PC-9 (cell line): ENCODE measurements at regions not wholly inside any gene's neighbourhood (a gene's known extent, or its start where the extent isn't known, plus 50 kb on each side); places are given as distances from the start of the nearest gene placed in this dataset.

Experiments used
- BruUV-seq: library from RNA; stranded (reverse); fragments of 400-500 nt; replicated peaks from 2 replicates; lab custom pipeline; 2021; lab: Mats Ljungman, UMichigan
- CTCF ChIA-PET: fragments of 300-600 bp; sonication (Branson Sonifier 250); formaldehyde crosslinking; loops from one replicate; lab custom pipeline; 2022; ENCODE audit warnings: antibody characterized with exemption; lab: Charles Lee
- POLR2A ChIA-PET: fragments of 300-600 bp; sonication (Branson Sonifier 250); formaldehyde crosslinking; loops from one replicate; lab custom pipeline; 2022; ENCODE audit warnings: antibody characterized with exemption; ENCODE audit not compliant: unreplicated experiment; lab: Charles Lee
- DNase-seq, 2 experiments: peaks; one replicate each; pipeline versions ENCODE4 v3.0.0 to v3.0.0-alpha.2; 2015 to 2022; ENCODE audit warnings: mixed read lengths in 1 of 2
- H2AFZ ChIP-seq: fragments of 200-600 bp; sonication (generic); 2 replicates; pipeline ENCODE4 v1.8.1; 2017; ENCODE audit warnings: antibody characterized with exemption
- H3F3A ChIP-seq: fragments of 200-600 bp; sonication (generic); 2 replicates; pipeline ENCODE4 v1.8.1; 2017; ENCODE audit warnings: antibody characterized with exemption, mild to moderate bottlenecking, low read depth; ENCODE audit not compliant: insufficient read depth
- H3K27ac ChIP-seq: fragments of 200-600 bp; sonication (generic); 2 replicates; pipeline ENCODE4 v1.6.1; 2016; ENCODE audit warnings: mixed run types
- H3K27me3 ChIP-seq: fragments of 200-600 bp; sonication (generic); 2 replicates; pipeline ENCODE4 v1.6.1; 2016; ENCODE audit warnings: low read depth, mixed run types; ENCODE audit not compliant: insufficient read depth
- H3K36me3 ChIP-seq: fragments of 200-600 bp; sonication (generic); 2 replicates; pipeline ENCODE4 v1.6.1; 2016; ENCODE audit warnings: low read depth, mixed run types
- H3K4me1 ChIP-seq: fragments of 200-600 bp; sonication (generic); replicated peaks from 2 replicates; pipeline ENCODE4 v1.6.1; 2016; ENCODE audit warnings: mixed run types; ENCODE audit not compliant: insufficient read depth
- H3K4me2 ChIP-seq: fragments of 200-600 bp; sonication (generic); 2 replicates; pipeline ENCODE4 v1.6.1; 2017; ENCODE audit warnings: mixed run types
- H3K4me3 ChIP-seq: fragments of 200-600 bp; sonication (generic); 2 replicates; pipeline ENCODE4 v1.6.1; 2016; ENCODE audit warnings: mixed run types
- H3K79me2 ChIP-seq: fragments of 200-600 bp; sonication (generic); 2 replicates; pipeline ENCODE4 v1.6.1; 2017; ENCODE audit warnings: low read depth, mixed run types
- H3K9me2 ChIP-seq: fragments of 200-600 bp; sonication (generic); 2 replicates; pipeline ENCODE4 v1.8.1; 2017; ENCODE audit warnings: mild to moderate bottlenecking; ENCODE audit not compliant: insufficient read depth
- H3K9me3 ChIP-seq: fragments of 200-600 bp; sonication (generic); 2 replicates; pipeline ENCODE4 v1.8.1; 2016; ENCODE audit warnings: low read depth; ENCODE audit not compliant: insufficient read depth
- H4K20me1 ChIP-seq: fragments of 200-600 bp; sonication (generic); 2 replicates; pipeline ENCODE4 v1.8.1; 2017; ENCODE audit not compliant: insufficient read depth
- EZH2 ChIP-seq: fragments of 200-600 bp; sonication (generic); IDR thresholded peaks from 2 replicates; pipeline ENCODE4 v1.8.0; 2017; ENCODE audit warnings: antibody characterized with exemption, low read depth
- intact Hi-C: fragments of 100-400 bp; cut with micrococcal nuclease; formaldehyde crosslinking; loops from one replicate; pipeline ENCODE4 v1.10.0; 2022; ENCODE audit not compliant: unreplicated experiment
- TF ChIP-seq, protein P1 (sequence below): fragments of 200-600 bp; sonication (generic); conservative IDR thresholded peaks from 2 replicates; pipeline ENCODE4 v1.6.1; 2017; ENCODE audit warnings: mixed run types, antibody characterized with exemption, mild to moderate bottlenecking, moderate library complexity

DNA sequence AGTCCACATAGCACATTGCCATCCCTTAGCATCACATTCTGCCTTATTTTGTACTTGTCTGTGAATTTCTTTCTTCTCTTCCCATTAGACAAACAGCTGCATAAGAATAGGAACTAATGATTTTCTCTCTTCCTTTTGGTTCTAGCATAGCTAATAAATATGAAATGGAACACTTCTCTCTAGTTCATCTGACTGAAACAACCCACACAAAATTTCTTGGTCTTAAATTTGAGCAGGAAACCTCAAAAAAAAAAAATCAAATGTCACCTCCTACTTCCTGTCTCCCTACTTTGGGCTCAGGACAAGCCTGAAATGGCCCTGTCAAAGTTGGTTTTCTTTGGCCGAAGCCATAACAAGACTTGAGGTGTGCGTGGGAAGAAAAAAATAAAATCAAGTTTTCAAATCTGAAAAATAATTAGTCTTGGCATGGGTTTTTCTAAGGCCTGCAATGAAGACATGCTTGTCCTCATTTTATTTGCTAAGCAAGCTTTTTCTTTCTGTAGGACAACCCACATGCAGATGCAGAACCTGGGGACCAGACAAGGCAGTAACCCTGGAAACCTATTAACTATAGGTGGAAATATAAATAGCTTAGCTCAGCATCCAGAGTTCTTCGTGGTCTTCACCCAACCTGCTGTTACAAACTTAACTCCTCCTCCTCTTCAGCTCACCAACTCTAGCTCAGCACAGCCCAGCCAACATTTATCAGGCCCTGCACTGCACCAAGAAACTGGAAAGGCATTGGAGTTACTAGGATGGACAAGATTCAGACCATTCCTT lies 523.5 kb upstream of the KLF4 start:
- TF ChIP-seq, protein P1, sequence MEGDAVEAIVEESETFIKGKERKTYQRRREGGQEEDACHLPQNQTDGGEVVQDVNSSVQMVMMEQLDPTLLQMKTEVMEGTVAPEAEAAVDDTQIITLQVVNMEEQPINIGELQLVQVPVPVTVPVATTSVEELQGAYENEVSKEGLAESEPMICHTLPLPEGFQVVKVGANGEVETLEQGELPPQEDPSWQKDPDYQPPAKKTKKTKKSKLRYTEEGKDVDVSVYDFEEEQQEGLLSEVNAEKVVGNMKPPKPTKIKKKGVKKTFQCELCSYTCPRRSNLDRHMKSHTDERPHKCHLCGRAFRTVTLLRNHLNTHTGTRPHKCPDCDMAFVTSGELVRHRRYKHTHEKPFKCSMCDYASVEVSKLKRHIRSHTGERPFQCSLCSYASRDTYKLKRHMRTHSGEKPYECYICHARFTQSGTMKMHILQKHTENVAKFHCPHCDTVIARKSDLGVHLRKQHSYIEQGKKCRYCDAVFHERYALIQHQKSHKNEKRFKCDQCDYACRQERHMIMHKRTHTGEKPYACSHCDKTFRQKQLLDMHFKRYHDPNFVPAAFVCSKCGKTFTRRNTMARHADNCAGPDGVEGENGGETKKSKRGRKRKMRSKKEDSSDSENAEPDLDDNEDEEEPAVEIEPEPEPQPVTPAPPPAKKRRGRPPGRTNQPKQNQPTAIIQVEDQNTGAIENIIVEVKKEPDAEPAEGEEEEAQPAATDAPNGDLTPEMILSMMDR: no peak
- TF ChIP-seq EZH2: no peak
- Histone ChIP-seq H3K4me2 (no peak overlapping the region), H4K20me1 (no peaks in the 10 kb centered on the region), H3K36me3 (no peaks in the 10 kb centered on the region), H3K27me3 (no peaks in the 10 kb centered on the region), H3K79me2 (no peaks in the 10 kb centered on the region), H3K9me3 (no peaks in the 10 kb centered on the region), H3K4me3 (no peak overlapping the region), H2AFZ (no peak overlapping the region), H3F3A (no peaks in the 10 kb centered on the region), H3K9me2 (no peaks in the 10 kb centered on the region), H3K27ac (no peak overlapping the region), H3K4me1 (no peaks in the 10 kb centered on the region)
- no peak for DNase-seq
- ChIA-PET POLR2A (interaction anchor here (0.5 kb wide), 1 partner anchor 225 kb away, joined by 3 read pairs; no protein-coding TSS in a partner anchor), CTCF (no interaction called here)
- no TSS peak for BruUV-seq
- intact Hi-C loops: no loop called here

DNA sequence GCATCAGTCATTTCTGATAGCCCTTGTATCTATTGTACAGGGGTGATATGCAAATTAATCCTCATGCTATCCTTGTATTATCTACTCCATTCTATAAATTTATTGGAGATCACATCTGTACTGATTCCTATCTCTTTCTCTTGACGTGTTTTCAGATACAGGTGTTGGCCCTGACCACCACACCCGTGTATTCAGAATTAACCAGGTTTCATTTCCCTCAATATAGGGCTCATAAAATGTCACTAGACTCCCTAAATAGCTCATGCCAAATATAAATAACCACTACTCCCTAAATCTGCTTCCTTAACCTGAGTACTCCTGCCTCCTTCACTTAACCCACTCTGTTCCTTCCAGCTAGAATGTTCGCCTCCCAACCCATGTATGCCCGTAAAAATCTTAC lies 522.8 kb upstream of the KLF4 start:
- DNase-seq: no peak
- Histone ChIP-seq H3K36me3 (no peaks in the 10 kb centered on the region), H3F3A (no peaks in the 10 kb centered on the region), H3K4me1 (no peaks in the 10 kb centered on the region), H3K79me2 (no peaks in the 10 kb centered on the region), H3K27ac (no peak overlapping the region), H3K4me3 (no peak overlapping the region), H3K9me2 (no peaks in the 10 kb centered on the region), H4K20me1 (no peaks in the 10 kb centered on the region), H3K27me3 (no peaks in the 10 kb centered on the region), H3K9me3 (no peaks in the 10 kb centered on the region), H3K4me2 (no peak overlapping the region), H2AFZ (no peak overlapping the region)
- TF ChIP-seq, protein P1: no peak
- no peak for TF ChIP-seq EZH2
- CTCF ChIA-PET: no interaction called here
- no TSS peak for BruUV-seq
- POLR2A ChIA-PET: no interaction called here
- intact Hi-C loops: no loop called here

DNA sequence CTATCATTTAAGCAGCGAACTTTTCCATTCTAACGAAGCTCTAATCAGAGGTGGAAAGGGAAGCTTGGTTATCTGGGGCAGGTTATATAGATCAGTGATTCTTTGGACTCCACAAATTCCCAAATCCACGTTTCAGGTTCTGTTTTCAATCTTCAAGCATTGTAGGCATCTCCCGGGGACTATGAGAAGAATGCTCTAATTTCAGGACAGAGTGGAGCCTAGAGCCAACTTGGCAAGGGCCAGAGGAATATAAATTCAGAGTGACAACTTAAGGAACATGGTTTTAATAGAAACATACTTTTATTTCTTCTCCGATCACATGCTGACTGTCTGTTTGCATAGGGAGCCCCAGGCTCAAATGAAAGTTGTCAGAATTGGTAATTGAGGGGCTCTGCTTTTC lies 514.0 kb upstream of the KLF4 start:
- Histone ChIP-seq H3K79me2 (no peaks in the 10 kb centered on the region), H3K27ac (no peak overlapping the region), H4K20me1 (no peaks in the 10 kb centered on the region), H3K4me3 (no peak overlapping the region), H3K4me1 (no peaks in the 10 kb centered on the region), H3K9me2 (no peaks in the 10 kb centered on the region), H3K9me3 (no peaks in the 10 kb centered on the region), H2AFZ (no peak overlapping the region), H3K36me3 (no peaks in the 10 kb centered on the region), H3K27me3 (no peaks in the 10 kb centered on the region), H3K4me2 (no peak overlapping the region), H3F3A (no peaks in the 10 kb centered on the region)
- POLR2A ChIA-PET: no interaction called here
- CTCF ChIA-PET: no interaction called here
- intact Hi-C loops: loop anchor here (5.0 to 10.0 kb wide), 2 partner anchors 121 to 561 kb away; no protein-coding TSS in a partner anchor
- DNase-seq: no peak
- no TSS peak for BruUV-seq
- no peak for TF ChIP-seq EZH2
- TF ChIP-seq, protein P1: no peak
